T-cell (primary cell): ENCODE measurements at regions not wholly inside any gene's neighbourhood (a gene's known extent, or its start where the extent isn't known, plus 50 kb on each side); places are given as distances from the start of the nearest gene placed in this dataset.
"Not testable (repeated sequence)": the region's sequence is repeated elsewhere in the genome, so short reads cannot be mapped to it uniquely, and the experiment has no call there.

ENCODE experiments used
- ATAC-seq, 4 experiments: fragments of 200-7000 bp in 3 of 4; fragments of 150-1000 bp in 1 of 4; cut with Tn5 transposase; replicated peaks in 1 of 4; 1 replicate in 3 of 4; 2 replicates in 1 of 4; pipeline ENCODE4 v1.10.0; 2021; ENCODE audit warnings: moderate library complexity in 3 of 4, mild to moderate bottlenecking in 2 of 4, moderate number of reproducible peaks in 1 of 4
- CTCF ChIA-PET, 2 donors: fragments of 300-600 bp; sonication (Branson Sonifier 250); formaldehyde crosslinking; loops; one replicate each; lab custom pipeline; 2022; ENCODE audit warnings: antibody characterized with exemption in 2 of 2; lab: Charles Lee
- POLR2A ChIA-PET, 2 donors: fragments of 300-600 bp; sonication (Branson Sonifier 250); formaldehyde crosslinking; loops; one replicate each; lab custom pipeline; 2022; ENCODE audit warnings: antibody characterized with exemption in 2 of 2; lab: Charles Lee
- DNase-seq, 35 experiments: peaks; one replicate each; pipeline versions ENCODE4 v3.0.0 to v3.0.0-alpha.2; 2013 to 2023
- H3K27ac ChIP-seq: one replicate; pipeline ENCODE4 v1.5.1; 2013; ENCODE audit warnings: low read length
- H3K27me3 ChIP-seq, 2 experiments: replicated peaks in 1 of 2; 1 replicate in 1 of 2; 2 replicates in 1 of 2; pipeline versions ENCODE4 v1.6.1 to v1.7.0; 2013; ENCODE audit warnings: low read length in 1 of 2, mixed read lengths in 1 of 2; ENCODE audit not compliant: control insufficient read depth in 2 of 2, insufficient read depth in 2 of 2; ENCODE audit errors: extremely low read depth in 1 of 2
- H3K36me3 ChIP-seq, 2 donors: 1 replicate in 1 of 2; 2 replicates in 1 of 2; pipeline versions ENCODE4 v1.6.1 to v1.7.0; 2013; ENCODE audit warnings: low read length in 1 of 2; ENCODE audit not compliant: control insufficient read depth in 2 of 2, insufficient read depth in 1 of 2; ENCODE audit errors: extremely low read depth in 1 of 2
- H3K4me1 ChIP-seq, 2 experiments: 1 replicate in 1 of 2; 2 replicates in 1 of 2; pipeline versions ENCODE4 v1.6.1 to v1.7.0; 2013; ENCODE audit warnings: low read length in 2 of 2, mixed read lengths in 1 of 2; ENCODE audit not compliant: insufficient read depth in 2 of 2, control insufficient read depth in 1 of 2; ENCODE audit errors: extremely low read depth in 1 of 2
- H3K4me3 ChIP-seq, 2 donors: 1 replicate in 1 of 2; 2 replicates in 1 of 2; pipeline versions ENCODE4 v1.5.1 to v1.7.0; 2013; ENCODE audit warnings: mild to moderate bottlenecking in 2 of 2, low read length in 1 of 2, moderate library complexity in 1 of 2; ENCODE audit not compliant: control insufficient read depth in 1 of 2; ENCODE audit errors: extremely low read depth in 1 of 2
- H3K9me3 ChIP-seq: 2 replicates; pipeline ENCODE4 v1.7.0; 2013
- H3K27ac Mint-ChIP-seq, 2 donors: one replicate each; pipeline ENCODE4 v1.8.0; 2020 to 2021; ENCODE audit warnings: mild to moderate bottlenecking in 2 of 2, mixed read lengths in 2 of 2
- H3K27me3 Mint-ChIP-seq, 2 donors: one replicate each; pipeline ENCODE4 v1.8.0; 2021 to 2022; ENCODE audit warnings: mixed read lengths in 2 of 2
- H3K36me3 Mint-ChIP-seq: one replicate; pipeline ENCODE4 v1.8.0; 2021; ENCODE audit warnings: mixed read lengths
- H3K4me1 Mint-ChIP-seq, 3 donors: one replicate each; pipeline ENCODE4 v1.8.0; 2020 to 2022; ENCODE audit warnings: mixed read lengths in 3 of 3, mild to moderate bottlenecking in 1 of 3
- H3K4me3 Mint-ChIP-seq, 3 donors: one replicate each; pipeline ENCODE4 v1.8.0; 2020 to 2022; ENCODE audit warnings: mild to moderate bottlenecking in 3 of 3, mixed read lengths in 3 of 3, moderate library complexity in 3 of 3
- H3K9me3 Mint-ChIP-seq, 3 donors: one replicate each; pipeline ENCODE4 v1.8.0; 2020 to 2022; ENCODE audit warnings: mixed read lengths in 3 of 3
- WGBS: methylation state at CpG from one replicate; pipeline ENCODE4 v1.1.5; 2013; ENCODE audit warnings: missing lambda C conversion rate; ENCODE audit not compliant: insufficient coverage; 5-methylcytosine and 5-hydroxymethylcytosine counted together

GRCh38 chr4:124157396-124158083 is 555.0 kb downstream of the ANKRD50 start:
- Histone ChIP-seq H3K4me3 (no peak overlapping the region), H3K4me1 (no peaks in the 10 kb centered on the region), H3K27ac (no peak overlapping the region), H3K9me3 (no peaks in the 10 kb centered on the region), H3K27me3 (no peaks in the 10 kb centered on the region), H3K36me3 (no peaks in the 10 kb centered on the region)
- Mint-ChIP-seq H3K9me3 (no peaks in the 10 kb centered on the region), H3K4me1 (no peaks in the 10 kb centered on the region), H3K27ac (no peak overlapping the region), H3K4me3 (no peak overlapping the region), H3K36me3 (no peaks in the 10 kb centered on the region), H3K27me3 (no peaks in the 10 kb centered on the region)
- DNase-seq (no peak), ATAC-seq (no peak)
- ChIA-PET CTCF (no interaction called here), POLR2A (no interaction called here)
- WGBS: no CpG with 5 or more reads among the region's 4 CpGs

DNA sequence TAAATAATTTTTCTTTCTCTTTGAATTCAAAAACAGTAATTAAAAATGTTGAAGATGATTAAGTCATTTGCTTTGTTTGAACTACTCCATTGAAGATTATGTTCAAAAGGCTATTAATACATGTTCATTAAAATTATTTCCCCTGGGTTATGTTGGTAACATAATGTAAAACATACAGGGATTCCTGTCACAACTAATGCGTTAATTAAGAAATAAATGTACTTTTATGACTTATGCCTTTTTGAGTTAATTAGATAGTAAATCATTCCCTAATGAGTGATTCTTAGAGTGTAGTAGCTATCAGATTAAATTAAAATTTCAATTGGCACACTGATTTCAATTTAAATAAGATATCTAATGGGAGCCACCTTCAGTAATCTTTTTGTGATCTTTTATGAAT is 549.1 kb downstream of the ANKRD50 start:
- peaks cover 0 to 6% of the 10 kb centered on the region in 2 experiments for H3K27me3 ChIP-seq
- ChIA-PET POLR2A (no interaction called here), CTCF (no interaction called here)
- ATAC-seq (no peak), DNase-seq (no peak)
- no CpG with 5 or more reads among the region's 1 CpG for WGBS
- Mint-ChIP-seq H3K9me3 (no peaks in the 10 kb centered on the region), H3K27me3 (peaks cover 0 to 3% of the 10 kb centered on the region in 2 donors), H3K4me1 (no peaks in the 10 kb centered on the region), H3K36me3 (no peaks in the 10 kb centered on the region), H3K27ac (no peak overlapping the region), H3K4me3 (no peak overlapping the region)
- no peaks in the 10 kb centered on the region for H3K4me1 ChIP-seq
- H3K9me3 ChIP-seq: no peaks in the 10 kb centered on the region
- H3K4me3 ChIP-seq: no peak overlapping the region
- H3K36me3 ChIP-seq: no peaks in the 10 kb centered on the region
- H3K27ac ChIP-seq: no peak overlapping the region

DNA sequence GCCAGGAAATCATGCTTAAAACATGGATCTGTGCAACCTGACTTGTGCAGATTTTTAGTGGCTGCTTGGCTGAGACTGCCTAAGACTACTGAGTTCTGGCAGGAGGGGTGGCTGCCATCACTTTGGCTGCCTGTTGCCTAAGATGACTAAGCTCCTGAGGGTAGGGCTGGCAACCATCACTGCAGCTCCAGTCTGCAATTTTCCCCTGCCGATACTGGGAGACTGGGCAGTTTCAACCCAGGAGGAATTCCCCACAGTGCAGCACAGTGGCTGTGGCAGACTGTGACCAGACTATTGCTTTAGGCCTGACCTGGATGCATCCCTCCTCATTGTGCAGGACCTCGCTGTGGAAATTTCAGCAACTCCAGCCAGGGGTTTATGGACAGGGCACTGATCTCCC is 544.9 kb downstream of the ANKRD50 start:
- ChIA-PET POLR2A (no interaction called here), CTCF (no interaction called here)
- Histone ChIP-seq H3K27me3 (peaks cover 0 to 6% of the 10 kb centered on the region in 2 experiments), H3K4me1 (no peaks in the 10 kb centered on the region), H3K9me3 (no peaks in the 10 kb centered on the region), H3K27ac (no peak overlapping the region), H3K36me3 (no peaks in the 10 kb centered on the region), H3K4me3 (no peak overlapping the region)
- no peaks in the 10 kb centered on the region for H3K4me1 Mint-ChIP-seq
- no peak overlapping the region for H3K27ac Mint-ChIP-seq
- 75% methylated on average over 1 of the region's 2 CpGs for WGBS
- peaks cover 0 to 3% of the 10 kb centered on the region in 2 donors for H3K27me3 Mint-ChIP-seq
- no peak for ATAC-seq
- no peak overlapping the region for H3K4me3 Mint-ChIP-seq
- no peaks in the 10 kb centered on the region for H3K36me3 Mint-ChIP-seq
- H3K9me3 Mint-ChIP-seq: peaks cover 6 to 13% (median 6%) of the 10 kb centered on the region in 3 donors
- no peak for DNase-seq

GRCh38 chr4:124169524-124169923 is 543.0 kb downstream of the ANKRD50 start:
- peaks cover 6 to 13% (median 6%) of the 10 kb centered on the region in 3 donors for H3K9me3 Mint-ChIP-seq
- no CpG with 5 or more reads among the region's 1 CpG for WGBS
- H3K36me3 Mint-ChIP-seq, DNase-seq, H3K27me3 ChIP-seq, H3K4me1 Mint-ChIP-seq, H3K4me3 Mint-ChIP-seq, H3K27me3 Mint-ChIP-seq, POLR2A ChIA-PET, H3K4me1 ChIP-seq, H3K9me3 ChIP-seq, H3K27ac Mint-ChIP-seq, H3K36me3 ChIP-seq, H3K4me3 ChIP-seq, H3K27ac ChIP-seq, CTCF ChIA-PET, ATAC-seq: not testable (repeated sequence)

- WGBS: no CpG with 5 or more reads among the region's 2 CpGs
- CTCF ChIA-PET: no interaction called here
- DNase-seq (no peak), ATAC-seq (no peak)
- Mint-ChIP-seq H3K9me3 (peaks cover 1 to 9% (median 6%) of the 10 kb centered on the region in 3 donors), H3K4me1 (no peaks in the 10 kb centered on the region), H3K27ac (no peak overlapping the region), H3K4me3 (no peak overlapping the region), H3K36me3 (no peaks in the 10 kb centered on the region), H3K27me3 (no peaks in the 10 kb centered on the region)
- no peak overlapping the region for H3K27ac ChIP-seq
- no peaks in the 10 kb centered on the region for H3K27me3 ChIP-seq
- no peak overlapping the region for H3K4me3 ChIP-seq
- POLR2A ChIA-PET: no interaction called here
- no peaks in the 10 kb centered on the region for H3K36me3 ChIP-seq
- no peaks in the 10 kb centered on the region for H3K4me1 ChIP-seq
- H3K9me3 ChIP-seq: no peaks in the 10 kb centered on the region
Measured at GRCh38 chr4:124173912-124174311, 538.6 kb downstream of the ANKRD50 start.

GRCh38 chr4:124177647-124178425 is 534.7 kb downstream of the ANKRD50 start:
- no peak overlapping the region for H3K27ac ChIP-seq
- no peak overlapping the region for H3K4me3 ChIP-seq
- H3K27me3 ChIP-seq: no peaks in the 10 kb centered on the region
- Mint-ChIP-seq H3K27ac (no peak overlapping the region), H3K27me3 (peaks cover 0 to 3% of the 10 kb centered on the region in 2 donors), H3K4me1 (no peaks in the 10 kb centered on the region), H3K4me3 (no peak overlapping the region), H3K9me3 (peaks cover 0 to 2% (median 0%) of the 10 kb centered on the region in 3 donors), H3K36me3 (no peaks in the 10 kb centered on the region)
- WGBS: no CpG with 5 or more reads among the region's 4 CpGs
- ATAC-seq: no peak
- DNase-seq: no peak
- no peaks in the 10 kb centered on the region for H3K4me1 ChIP-seq
- ChIA-PET CTCF (no interaction called here), POLR2A (no interaction called here)
- H3K36me3 ChIP-seq: no peaks in the 10 kb centered on the region
- H3K9me3 ChIP-seq: no peaks in the 10 kb centered on the region
